ENCODE measurements at regions not wholly inside any gene's neighbourhood (a gene's known extent, or its start where the extent isn't known, plus 50 kb on each side); places are given as distances from the start of the nearest gene placed in this dataset.

- ATAC-seq (no peak), DNase-seq (ENCODE audit: low spot score) (no peak)
- no peaks in the 10 kb centered on the region for H3F3A ChIP-seq (replicated peaks; ENCODE audit: low read depth)
- Mint-ChIP-seq H3K4me1 (no peaks in the 10 kb centered on the region), H3K27ac (no peak overlapping the region), H3K4me3 (no peak overlapping the region), H3K9me3 (peaks cover 15% of the 10 kb centered on the region; the same call in 2 of the 3 replicates), H3K36me3 (ENCODE audit: low read depth) (peaks cover 5% of the 10 kb centered on the region; the same call in 2 of the 3 replicates), H3K27me3 (ENCODE audit: insufficient read depth, low read depth, poor library complexity) (peaks cover 2% of the 10 kb centered on the region)
- H3K27me3 ChIP-seq (ENCODE audit: insufficient read depth) = no peaks in the 10 kb centered on the region
- TF ChIP-seq REST (IDR thresholded peaks at IDR 0.05; ENCODE audit: unreplicated experiment) (no peak), ETS1 (IDR thresholded peaks at IDR 0.05) (no peak), JUNB (IDR thresholded peaks at IDR 0.05; ENCODE audit: unreplicated experiment) (no peak), CREB1 (CRISPR knock-in tag; IDR thresholded peaks at IDR 0.05; ENCODE audit: low read depth) (no peak), CTCF (conservative IDR thresholded peaks at IDR 0.05; ENCODE audit: low read depth in 2 of 2) (no peak), ZNF462 (CRISPR knock-in tag; IDR thresholded peaks at IDR 0.05) (no peak), EZH2 (IDR thresholded peaks at IDR 0.05; ENCODE audit: low read depth, unreplicated experiment) (no peak), ZNF114 (CRISPR knock-in tag; IDR thresholded peaks at IDR 0.05) (no peak), STAT1 (IDR thresholded peaks at IDR 0.05; ENCODE audit: unreplicated experiment) (no peak), POLR2AphosphoS5 (IDR thresholded peaks at IDR 0.05; ENCODE audit: low read depth) (no peak), NANOG (IDR thresholded peaks at IDR 0.05; ENCODE audit: borderline replicate concordance) (no peak), EZH2phosphoT487 (IDR thresholded peaks at IDR 0.05; ENCODE audit: unreplicated experiment) (no peak), ZNF331 (CRISPR knock-in tag; IDR thresholded peaks at IDR 0.05; ENCODE audit: low read depth) (no peak)
- no peaks in the 10 kb centered on the region for H3K9me2 ChIP-seq (ENCODE audit: insufficient read depth)
- no peak overlapping the region for H3K4me2 ChIP-seq
- H3K27ac ChIP-seq (ENCODE audit: low read depth) = no peak overlapping the region
- no peak overlapping the region for H2AFZ ChIP-seq
- no peaks in the 10 kb centered on the region for H3K79me2 ChIP-seq (replicated peaks; ENCODE audit: insufficient read depth)
- H3K4me1 ChIP-seq (ENCODE audit: insufficient read depth) = no peaks in the 10 kb centered on the region
- H3K36me3 ChIP-seq (ENCODE audit: insufficient read depth) = no peaks in the 10 kb centered on the region
- no peaks in the 10 kb centered on the region for H4K20me1 ChIP-seq (replicated peaks; ENCODE audit: insufficient read depth)
- no peak overlapping the region for H3K4me3 ChIP-seq
Observed at GRCh38 chr6:105618247-105618646, 215.4 kb upstream of the PREP start.
